HG02678 (cell line): ENCODE measurements at regions not wholly inside any gene's neighbourhood (a gene's known extent, or its start where the extent isn't known, plus 50 kb on each side); places are given as distances from the start of the nearest gene placed in this dataset.

ENCODE experiments used
- ATAC-seq: cut with Tn5 transposase; IDR thresholded peaks from one replicate; pipeline ENCODE4 v1.9.1; 2021; ENCODE audit warnings: mild to moderate bottlenecking, moderate library complexity; ENCODE audit not compliant: unreplicated experiment

GRCh38 chr3:109532257-109533216 lies 195.2 kb upstream of the DPPA4 start:
- ATAC-seq: no peak

- ATAC-seq: no peak
Measured at GRCh38 chr3:109545746-109546145, 208.4 kb upstream of the DPPA4 start.

- no peak for ATAC-seq
Measured at GRCh38 chr3:109548192-109548938, 211.0 kb upstream of the DPPA4 start.

- ATAC-seq: no peak
Measured at GRCh38 chr3:109553591-109554371, 216.4 kb upstream of the DPPA4 start.

- ATAC-seq: no peak
Measured at GRCh38 chr3:109559389-109559788, 222.0 kb upstream of the DPPA4 start.

GRCh38 chr3:109563149-109563548 lies 225.8 kb upstream of the DPPA4 start:
- no peak for ATAC-seq

GRCh38 chr3:109569135-109569846 lies 231.9 kb upstream of the DPPA4 start:
- no peak for ATAC-seq

GRCh38 chr3:109570408-109570807 lies 233.1 kb upstream of the DPPA4 start:
- no peak for ATAC-seq

GRCh38 chr3:109572301-109572700 lies 235.0 kb upstream of the DPPA4 start:
- no peak for ATAC-seq

GRCh38 chr3:109596991-109597390 lies 259.6 kb upstream of the DPPA4 start:
- no peak for ATAC-seq

GRCh38 chr3:109597444-109597843 lies 260.1 kb upstream of the DPPA4 start:
- no peak for ATAC-seq

- no peak for ATAC-seq
Measured at GRCh38 chr3:109607897-109608296, 270.6 kb upstream of the DPPA4 start.

- no peak for ATAC-seq
Measured at GRCh38 chr3:109608574-109608973, 271.2 kb upstream of the DPPA4 start.

- ATAC-seq: no peak
Measured at GRCh38 chr3:109618766-109619378, 281.5 kb upstream of the DPPA4 start.

- ATAC-seq: no peak
Measured at GRCh38 chr3:109631897-109632296, 294.6 kb upstream of the DPPA4 start.

- no peak for ATAC-seq
Measured at GRCh38 chr3:109640146-109640652, 302.9 kb upstream of the DPPA4 start.

- ATAC-seq: no peak
Measured at GRCh38 chr3:109642025-109642424, 304.7 kb upstream of the DPPA4 start.

GRCh38 chr3:109643590-109643989 lies 306.2 kb upstream of the DPPA4 start:
- ATAC-seq: no peak

GRCh38 chr3:109644332-109644731 lies 307.0 kb upstream of the DPPA4 start:
- ATAC-seq: no peak

GRCh38 chr3:109644746-109645145 lies 307.4 kb upstream of the DPPA4 start:
- ATAC-seq: no peak
